GM12878 (cell line): ENCODE measurements at regions not wholly inside any gene's neighbourhood (a gene's known extent, or its start where the extent isn't known, plus 50 kb on each side); places are given as distances from the start of the nearest gene placed in this dataset.

Source experiments
- ATAC-seq: fragments of 200-7000 bp; cut with Tn5 transposase; 3 replicates; pipeline ENCODE4 v1.9.1; 2020; ENCODE audit warnings: mild to moderate bottlenecking, moderate library complexity
- BruUV-seq: library from RNA; stranded (reverse); fragments of 400-500 nt; replicated peaks from 2 replicates; lab custom pipeline; 2021; lab: Mats Ljungman, UMichigan
- CTCF ChIA-PET: fragments of 300-600 bp; sonication (Branson Sonifier 250); formaldehyde crosslinking; extraction: SDS; loops from one replicate; lab custom pipeline; 2021; ENCODE audit warnings: inconsistent platforms; lab: Yijun Ruan, JAX
- POLR2A ChIA-PET: fragments of 350-600 bp; formaldehyde crosslinking; extraction: SDS; loops from one replicate; lab custom pipeline; 2021; ENCODE audit warnings: inconsistent platforms; lab: Charles Lee
- RAD21 ChIA-PET: fragments of 300-600 bp; sonication (Branson Sonifier 250); formaldehyde crosslinking; loops from one replicate; lab custom pipeline; 2023; ENCODE audit warnings: antibody characterized with exemption; ENCODE audit not compliant: unreplicated experiment; lab: Charles Lee
- SMC1A ChIA-PET: fragments of 300-600 bp; sonication (Branson Sonifier 250); formaldehyde crosslinking; loops from one replicate; lab custom pipeline; 2023; ENCODE audit not compliant: unreplicated experiment, uncharacterized antibody; lab: Charles Lee
- DNase-seq: peaks from one replicate; pipeline ENCODE4 v3.0.0-alpha.2; 2011; ENCODE audit warnings: low read depth, low spot score
- FAIRE-seq: peaks from 3 replicates; lab custom pipeline; 2011; peaks lifted over from hg19 to GRCh38; lab: Jason Lieb, UNC
- H2AFZ ChIP-seq: 2 replicates; pipeline ENCODE4 v1.6.0; 2011; ENCODE audit warnings: low read depth, low read length, control low read depth; ENCODE audit not compliant: control insufficient read depth
- H3K27ac ChIP-seq: 2 replicates; pipeline ENCODE4 v1.5.1; 2011; ENCODE audit warnings: control low read depth; ENCODE audit not compliant: control insufficient read depth, insufficient read depth
- H3K27me3 ChIP-seq, 2 experiments: replicated peaks in 1 of 2; 2 replicates each; pipeline versions ENCODE4 v1.6.0 to v1.6.1; 2011; ENCODE audit warnings: low read length in 1 of 2; ENCODE audit not compliant: control insufficient read depth in 2 of 2, insufficient read depth in 2 of 2
- H3K36me3 ChIP-seq, 2 experiments: 2 replicates each; pipeline ENCODE4 v1.5.1; 2011; ENCODE audit warnings: low read length in 1 of 2; ENCODE audit not compliant: control insufficient read depth in 2 of 2, insufficient read depth in 2 of 2
- H3K4me1 ChIP-seq: 2 replicates; pipeline ENCODE4 v1.6.1; 2011; ENCODE audit warnings: mild to moderate bottlenecking, low read length, moderate library complexity, mixed read lengths; ENCODE audit not compliant: control insufficient read depth, insufficient read depth
- H3K4me2 ChIP-seq: 2 replicates; pipeline ENCODE4 v1.6.0; 2011; ENCODE audit warnings: control low read depth; ENCODE audit not compliant: control insufficient read depth, insufficient read depth
- H3K4me3 ChIP-seq: fragments of 200-600 bp; sonication (generic); 2 replicates; pipeline ENCODE4 v1.5.1; 2016
- H3K79me2 ChIP-seq: 2 replicates; pipeline ENCODE4 v1.6.0; 2011; ENCODE audit warnings: low read length; ENCODE audit not compliant: control insufficient read depth, insufficient read depth
- H3K9ac ChIP-seq: 2 replicates; pipeline ENCODE4 v1.8.0; 2011; ENCODE audit warnings: low read length, control low read depth, mixed read lengths; ENCODE audit not compliant: control insufficient read depth, insufficient read depth
- H3K9me3 ChIP-seq: replicated peaks from 3 replicates; pipeline ENCODE4 v1.5.1; 2011; ENCODE audit warnings: mild to moderate bottlenecking, low read length; ENCODE audit not compliant: control insufficient read depth, insufficient read depth
- H4K20me1 ChIP-seq: 2 replicates; pipeline ENCODE4 v1.6.0; 2011; ENCODE audit not compliant: control insufficient read depth, insufficient read depth
- CREB1 ChIP-seq: IDR thresholded peaks from 2 replicates; pipeline ENCODE4 v1.6.1; 2012; ENCODE audit warnings: low read depth, mild to moderate bottlenecking, inconsistent platforms
- ETV6 ChIP-seq, 2 experiments: fragments of 450-650 bp in 1 of 2; IDR thresholded peaks in 1 of 2; conservative IDR thresholded peaks in 1 of 2; 2 replicates each; pipeline ENCODE4 v1.6.1; 2014; ENCODE audit warnings: antibody characterized with exemption in 1 of 2, borderline replicate concordance in 1 of 2, low read depth in 1 of 2, mild to moderate bottlenecking in 1 of 2, moderate library complexity in 1 of 2
- HDAC6 ChIP-seq: fragments of 200-600 bp; sonication (generic); IDR thresholded peaks from one replicate; pipeline ENCODE4 v1.8.0; 2017; ENCODE audit warnings: antibody characterized with exemption; ENCODE audit not compliant: unreplicated experiment
- JUNB ChIP-seq: IDR thresholded peaks from 2 replicates; pipeline ENCODE4 v1.6.1; 2016; ENCODE audit warnings: antibody characterized with exemption, mild to moderate bottlenecking
- PML ChIP-seq: IDR thresholded peaks from 2 replicates; pipeline ENCODE4 v1.6.1; 2012; ENCODE audit warnings: low read length, inconsistent platforms
- POU2F2 ChIP-seq: IDR thresholded peaks from 3 replicates; pipeline ENCODE4 v1.6.1; 2011; ENCODE audit warnings: low read depth, mild to moderate bottlenecking, low read length, borderline replicate concordance
- SIX5 ChIP-seq: IDR thresholded peaks from 2 replicates; pipeline ENCODE4 v1.6.1; 2011; ENCODE audit warnings: mild to moderate bottlenecking, low read depth, low read length, moderate library complexity; ENCODE audit not compliant: severe bottlenecking
- TCF12 ChIP-seq: IDR thresholded peaks from 2 replicates; pipeline ENCODE4 v1.6.1; 2011; ENCODE audit warnings: low read depth, mild to moderate bottlenecking, low read length
- ZNF24 ChIP-seq: fragments of 450-650 bp; IDR thresholded peaks from 2 replicates; pipeline ENCODE4 v1.6.1; 2017; ENCODE audit warnings: antibody characterized with exemption, mild to moderate bottlenecking
- WGBS: methylation state at CpG from one replicate; pipeline ENCODE4 v1.1.6; 2016; ENCODE audit warnings: low lambda C conversion rate; ENCODE audit not compliant: insufficient replicate concordance, insufficient coverage; ENCODE audit errors: missing lambda C conversion rate; 5-methylcytosine and 5-hydroxymethylcytosine counted together
- in situ Hi-C: fragments of 300-500 bp; cut with MboI; formaldehyde crosslinking; loops from 9 replicates; pipeline ENCODE4 v1.14.3; 2018; ENCODE audit warnings: mixed read lengths
- intact Hi-C: fragments of 100-400 bp; cut with micrococcal nuclease; formaldehyde crosslinking; loops from one replicate; pipeline ENCODE4 v1.14.2; 2022; ENCODE audit not compliant: unreplicated experiment
- TF ChIP-seq, protein P1 (sequence below): fragments of 450-650 bp; IDR thresholded peaks from 2 replicates; pipeline ENCODE4 v1.6.1; 2017; ENCODE audit warnings: antibody characterized with exemption, mild to moderate bottlenecking, moderate library complexity
- TF ChIP-seq, protein P2 (sequence below): fragments of 450-650 bp; formaldehyde crosslinking; IDR thresholded peaks from 2 replicates; pipeline ENCODE4 v1.5.0; 2022; ENCODE audit warnings: mild to moderate bottlenecking, missing genetic modification characterization

DNA sequence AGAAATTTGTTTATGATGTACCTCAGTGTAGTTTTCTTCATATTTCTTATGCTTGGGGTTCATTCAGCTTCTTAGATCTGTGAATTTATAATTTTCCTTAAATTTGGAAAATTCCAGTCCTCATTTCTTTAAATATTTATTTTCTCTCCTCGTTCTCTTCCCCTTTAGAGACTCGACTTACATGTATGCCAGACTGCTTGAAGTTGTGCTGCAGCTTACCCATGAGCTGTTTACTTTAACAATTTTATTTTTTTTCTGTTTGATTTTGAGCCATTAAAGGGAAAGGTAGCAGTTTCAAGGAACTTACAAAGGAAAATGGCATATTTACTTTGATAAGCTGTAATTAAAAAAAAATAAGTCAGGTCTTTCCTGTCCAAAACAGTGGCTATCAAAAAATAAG is 123.0 kb upstream of the ZNF32 start:
- no peaks in the 10 kb centered on the region for H3K36me3 ChIP-seq
- no peaks in the 10 kb centered on the region for H3K4me1 ChIP-seq
- RAD21 ChIA-PET = no interaction called here
- 0% methylated on average over 2 of the region's 2 CpGs for WGBS
- no TSS peak for BruUV-seq
- no peak overlapping the region for H3K4me3 ChIP-seq
- H3K27ac ChIP-seq = no peak overlapping the region
- no peak overlapping the region for H3K4me2 ChIP-seq
- TF ChIP-seq, protein P1, sequence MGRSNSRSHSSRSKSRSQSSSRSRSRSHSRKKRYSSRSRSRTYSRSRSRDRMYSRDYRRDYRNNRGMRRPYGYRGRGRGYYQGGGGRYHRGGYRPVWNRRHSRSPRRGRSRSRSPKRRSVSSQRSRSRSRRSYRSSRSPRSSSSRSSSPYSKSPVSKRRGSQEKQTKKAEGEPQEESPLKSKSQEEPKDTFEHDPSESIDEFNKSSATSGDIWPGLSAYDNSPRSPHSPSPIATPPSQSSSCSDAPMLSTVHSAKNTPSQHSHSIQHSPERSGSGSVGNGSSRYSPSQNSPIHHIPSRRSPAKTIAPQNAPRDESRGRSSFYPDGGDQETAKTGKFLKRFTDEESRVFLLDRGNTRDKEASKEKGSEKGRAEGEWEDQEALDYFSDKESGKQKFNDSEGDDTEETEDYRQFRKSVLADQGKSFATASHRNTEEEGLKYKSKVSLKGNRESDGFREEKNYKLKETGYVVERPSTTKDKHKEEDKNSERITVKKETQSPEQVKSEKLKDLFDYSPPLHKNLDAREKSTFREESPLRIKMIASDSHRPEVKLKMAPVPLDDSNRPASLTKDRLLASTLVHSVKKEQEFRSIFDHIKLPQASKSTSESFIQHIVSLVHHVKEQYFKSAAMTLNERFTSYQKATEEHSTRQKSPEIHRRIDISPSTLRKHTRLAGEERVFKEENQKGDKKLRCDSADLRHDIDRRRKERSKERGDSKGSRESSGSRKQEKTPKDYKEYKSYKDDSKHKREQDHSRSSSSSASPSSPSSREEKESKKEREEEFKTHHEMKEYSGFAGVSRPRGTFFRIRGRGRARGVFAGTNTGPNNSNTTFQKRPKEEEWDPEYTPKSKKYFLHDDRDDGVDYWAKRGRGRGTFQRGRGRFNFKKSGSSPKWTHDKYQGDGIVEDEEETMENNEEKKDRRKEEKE = no peak
- TF ChIP-seq ZNF24 (no peak), POU2F2 (no peak), SIX5 (no peak), JUNB (no peak), PML (no peak), ETV6 (conservative IDR thresholded peaks at IDR 0.05 in 1 of 2, IDR thresholded peaks at IDR 0.05 in 1 of 2; ENCODE audit: borderline replicate concordance in 1 of 2, low read depth in 1 of 2) (no peak), HDAC6 (no peak), TCF12 (no peak), CREB1 (no peak)
- TF ChIP-seq, protein P2, sequence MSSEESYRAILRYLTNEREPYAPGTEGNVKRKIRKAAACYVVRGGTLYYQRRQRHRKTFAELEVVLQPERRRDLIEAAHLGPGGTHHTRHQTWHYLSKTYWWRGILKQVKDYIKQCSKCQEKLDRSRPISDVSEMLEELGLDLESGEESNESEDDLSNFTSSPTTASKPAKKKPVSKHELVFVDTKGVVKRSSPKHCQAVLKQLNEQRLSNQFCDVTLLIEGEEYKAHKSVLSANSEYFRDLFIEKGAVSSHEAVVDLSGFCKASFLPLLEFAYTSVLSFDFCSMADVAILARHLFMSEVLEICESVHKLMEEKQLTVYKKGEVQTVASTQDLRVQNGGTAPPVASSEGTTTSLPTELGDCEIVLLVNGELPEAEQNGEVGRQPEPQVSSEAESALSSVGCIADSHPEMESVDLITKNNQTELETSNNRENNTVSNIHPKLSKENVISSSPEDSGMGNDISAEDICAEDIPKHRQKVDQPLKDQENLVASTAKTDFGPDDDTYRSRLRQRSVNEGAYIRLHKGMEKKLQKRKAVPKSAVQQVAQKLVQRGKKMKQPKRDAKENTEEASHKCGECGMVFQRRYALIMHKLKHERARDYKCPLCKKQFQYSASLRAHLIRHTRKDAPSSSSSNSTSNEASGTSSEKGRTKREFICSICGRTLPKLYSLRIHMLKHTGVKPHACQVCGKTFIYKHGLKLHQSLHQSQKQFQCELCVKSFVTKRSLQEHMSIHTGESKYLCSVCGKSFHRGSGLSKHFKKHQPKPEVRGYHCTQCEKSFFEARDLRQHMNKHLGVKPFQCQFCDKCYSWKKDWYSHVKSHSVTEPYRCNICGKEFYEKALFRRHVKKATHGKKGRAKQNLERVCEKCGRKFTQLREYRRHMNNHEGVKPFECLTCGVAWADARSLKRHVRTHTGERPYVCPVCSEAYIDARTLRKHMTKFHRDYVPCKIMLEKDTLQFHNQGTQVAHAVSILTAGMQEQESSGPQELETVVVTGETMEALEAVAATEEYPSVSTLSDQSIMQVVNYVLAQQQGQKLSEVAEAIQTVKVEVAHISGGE (CRISPR knock-in tag) = no peak
- TF ChIP-seq, all 136 proteins: peak for 0
- no peak for DNase-seq
- H3K27me3 ChIP-seq = no peaks in the 10 kb centered on the region
- ChIA-PET CTCF (no interaction called here), POLR2A (no interaction called here), SMC1A (no interaction called here)
- H3K79me2 ChIP-seq = no peaks in the 10 kb centered on the region
- no peaks in the 10 kb centered on the region for H4K20me1 ChIP-seq
- no peak for FAIRE-seq
- H2AFZ ChIP-seq = no peak overlapping the region
- H3K9ac ChIP-seq = no peak overlapping the region
- in situ Hi-C loops = loop anchor here (25.0 kb wide), 1 partner anchor 91 kb away; no protein-coding TSS in a partner anchor
- no peaks in the 10 kb centered on the region for H3K9me3 ChIP-seq
- intact Hi-C loops = no loop called here
- ATAC-seq = no peak
